ENCODE measurements at regions not wholly inside any gene's neighbourhood (a gene's known extent, or its start where the extent isn't known, plus 50 kb on each side); places are given as distances from the start of the nearest gene placed in this dataset.

- TF ChIP-seq RARB (CRISPR knock-in tag; IDR thresholded peaks at IDR 0.05) (no peak), MAFK (IDR thresholded peaks at IDR 0.05; ENCODE audit: partially characterized antibody) (no peak)
Observed at GRCh38 chr11:27596388-27596787, 89.8 kb upstream of the LIN7C start (continued).

- H3K4me2 ChIP-seq = no peak overlapping the region
- H3K9me3 ChIP-seq = no peaks in the 10 kb centered on the region
- no peak for TF ChIP-seq MAFK (IDR thresholded peaks at IDR 0.05; ENCODE audit: partially characterized antibody)
- TF ChIP-seq CBX8 (IDR thresholded peaks at IDR 0.05) = no peak
- no peak for TF ChIP-seq MAX (IDR thresholded peaks at IDR 0.05)
- no peak for TF ChIP-seq RAD21 (conservative IDR thresholded peaks at IDR 0.05 in 1 of 2, IDR thresholded peaks at IDR 0.05 in 1 of 2)
- no peak for TF ChIP-seq KDM1A (IDR thresholded peaks at IDR 0.05; ENCODE audit: low read depth)
- no peak for TF ChIP-seq BCL3 (IDR thresholded peaks at IDR 0.05)
- TF ChIP-seq HOXB5 (CRISPR knock-in tag; IDR thresholded peaks at IDR 0.05) = no peak
- TF ChIP-seq SREBF2 (IDR thresholded peaks at IDR 0.05) = no peak
- TF ChIP-seq RCOR1 (IDR thresholded peaks at IDR 0.05; ENCODE audit: low read depth, low read length) = no peak
- no peak overlapping the region for H3K27ac ChIP-seq
- ChIA-PET CTCF (no interaction called here), POLR2A (no interaction called here)
- no peak for FAIRE-seq
- ATAC-seq = no peak
- no peak overlapping the region for H3K4me3 ChIP-seq
- no peak for DNase-seq (ENCODE audit: low read depth in 1 of 2, low spot score in 1 of 2)
- no peaks in the 10 kb centered on the region for H3K4me1 ChIP-seq
Observed at GRCh38 chr11:27592098-27592780, 85.7 kb upstream of the LIN7C start.

GRCh38 chr11:27582621-27583020, 76.1 kb upstream of the LIN7C start:
- no peak for ATAC-seq
- no peak overlapping the region for H3K27ac ChIP-seq
- ChIA-PET CTCF (no interaction called here), POLR2A (no interaction called here)
- WGBS (ENCODE audit: missing lambda C conversion rate) = 61% methylated on average over 4 of the region's 4 CpGs
- H3K4me3 ChIP-seq = no peak overlapping the region
- TF ChIP-seq CTCF (IDR thresholded peaks at IDR 0.05) (no peak), MAX (IDR thresholded peaks at IDR 0.05) (no peak), SREBF2 (IDR thresholded peaks at IDR 0.05) (no peak), KDM5A (IDR thresholded peaks at IDR 0.05) (no peak), NFE2L2 (conservative IDR thresholded peaks at IDR 0.05; ENCODE audit: low read length) (no peak), TP53 (CRISPR knock-in tag; IDR thresholded peaks at IDR 0.05) (no peak), RNF2 (IDR thresholded peaks at IDR 0.05; ENCODE audit: borderline replicate concordance, low read depth) (no peak), RFX5 (IDR thresholded peaks at IDR 0.05) (no peak), HES2 (IDR thresholded peaks at IDR 0.05) (no peak), HMGXB4 (CRISPR knock-in tag; IDR thresholded peaks at IDR 0.05; ENCODE audit: borderline replicate concordance) (no peak), BCL3 (IDR thresholded peaks at IDR 0.05) (no peak), ESRRA (IDR thresholded peaks at IDR 0.05; ENCODE audit: borderline replicate concordance, low read length) (no peak)
- FAIRE-seq = no peak
- H3K4me1 ChIP-seq = no peaks in the 10 kb centered on the region
- no peak overlapping the region for H3K4me2 ChIP-seq
- H3K9me3 ChIP-seq = no peaks in the 10 kb centered on the region
- DNase-seq (ENCODE audit: low read depth in 1 of 2, low spot score in 1 of 2) = no peak
